Stimulated activated effector memory CD8-positive, alpha-beta T cell treated with anti-CD3 and anti-CD28 coated beads, Interleukin-12 subunit alpha, Interleukin-12 subunit beta, amount 100 ng/mL, for 72 hours (primary cell): ENCODE measurements at regions not wholly inside any gene's neighbourhood (a gene's known extent, or its start where the extent isn't known, plus 50 kb on each side); places are given as distances from the start of the nearest gene placed in this dataset.
A peak's percentile ranks its signal among the peaks of the same experiment; 100 is the strongest.
"Not testable (repeated sequence)": the region's sequence is repeated elsewhere in the genome, so short reads cannot be mapped to it uniquely, and the experiment has no call there.

ENCODE experiments used
- ATAC-seq: fragments of 150-1000 bp; cut with Tn5 transposase; 2 replicates; pipeline ENCODE4 v1.10.0; 2021
- DNase-seq, 2 donors: peaks; one replicate each; pipeline ENCODE4 v3.0.0; 2021 to 2022; ENCODE audit warnings: low spot score in 2 of 2
- H3K27ac Mint-ChIP-seq: one replicate; pipeline ENCODE4 v1.8.0; 2022; ENCODE audit warnings: mild to moderate bottlenecking, mixed read lengths
- H3K36me3 Mint-ChIP-seq: one replicate; pipeline ENCODE4 v1.8.0; 2022; ENCODE audit warnings: mild to moderate bottlenecking, mixed read lengths
- H3K4me1 Mint-ChIP-seq: one replicate; pipeline ENCODE4 v1.8.0; 2022; ENCODE audit warnings: mixed read lengths
- H3K4me3 Mint-ChIP-seq: one replicate; pipeline ENCODE4 v1.8.0; 2022; ENCODE audit warnings: mild to moderate bottlenecking, mixed read lengths
- H3K9me3 Mint-ChIP-seq: one replicate; pipeline ENCODE4 v1.8.0; 2022; ENCODE audit warnings: mixed read lengths

GRCh38 chr18:47717257-47717656 lies 213.2 kb downstream of the SMAD2 start:
- Mint-ChIP-seq H3K9me3 (no peaks in the 10 kb centered on the region), H3K27ac (no peak overlapping the region), H3K36me3 (no peaks in the 10 kb centered on the region), H3K4me3 (no peak overlapping the region), H3K4me1 (no peaks in the 10 kb centered on the region)
- ATAC-seq (no peak), DNase-seq (no peak)

- Mint-ChIP-seq H3K4me1 (no peaks in the 10 kb centered on the region), H3K4me3 (no peak overlapping the region), H3K27ac (no peak overlapping the region), H3K9me3 (no peaks in the 10 kb centered on the region), H3K36me3 (no peaks in the 10 kb centered on the region)
- no peak for ATAC-seq
- DNase-seq = no peak
Observed at GRCh38 chr18:47716632-47717185, 213.8 kb downstream of the SMAD2 start.

GRCh38 chr18:47710451-47710850 lies 220.0 kb downstream of the SMAD2 start:
- ATAC-seq = no peak
- H3K27ac Mint-ChIP-seq = no peak overlapping the region
- H3K4me1 Mint-ChIP-seq = no peaks in the 10 kb centered on the region
- H3K9me3 Mint-ChIP-seq = no peaks in the 10 kb centered on the region
- no peak for DNase-seq
- H3K36me3 Mint-ChIP-seq = no peaks in the 10 kb centered on the region
- no peak overlapping the region for H3K4me3 Mint-ChIP-seq

- Mint-ChIP-seq H3K36me3 (no peaks in the 10 kb centered on the region), H3K9me3 (no peaks in the 10 kb centered on the region), H3K27ac (no peak overlapping the region), H3K4me1 (no peaks in the 10 kb centered on the region), H3K4me3 (no peak overlapping the region)
- DNase-seq (no peak), ATAC-seq (no peak)
Observed at GRCh38 chr18:47709556-47709955, 220.9 kb downstream of the SMAD2 start.

- ATAC-seq (no peak), DNase-seq (no peak)
- Mint-ChIP-seq H3K36me3 (no peaks in the 10 kb centered on the region), H3K27ac (no peak overlapping the region), H3K4me3 (no peak overlapping the region), H3K4me1 (no peaks in the 10 kb centered on the region), H3K9me3 (no peaks in the 10 kb centered on the region)
Observed at GRCh38 chr18:47708206-47708605, 222.3 kb downstream of the SMAD2 start.

GRCh38 chr18:47701134-47701533 lies 229.3 kb downstream of the SMAD2 start:
- no peak for DNase-seq
- Mint-ChIP-seq H3K27ac (no peak overlapping the region), H3K9me3 (no peaks in the 10 kb centered on the region), H3K36me3 (no peaks in the 10 kb centered on the region), H3K4me3 (no peak overlapping the region), H3K4me1 (no peaks in the 10 kb centered on the region)
- ATAC-seq = no peak

GRCh38 chr18:47696870-47697269 lies 233.6 kb downstream of the SMAD2 start:
- H3K27ac Mint-ChIP-seq = no peak overlapping the region
- no peaks in the 10 kb centered on the region for H3K4me1 Mint-ChIP-seq
- ATAC-seq = peak; percentile 14
- no peaks in the 10 kb centered on the region for H3K36me3 Mint-ChIP-seq
- DNase-seq = no peak
- no peak overlapping the region for H3K4me3 Mint-ChIP-seq
- H3K9me3 Mint-ChIP-seq = no peaks in the 10 kb centered on the region

- DNase-seq = no peak
- Mint-ChIP-seq H3K4me1 (no peaks in the 10 kb centered on the region), H3K27ac (no peak overlapping the region), H3K9me3 (no peaks in the 10 kb centered on the region), H3K4me3 (no peak overlapping the region), H3K36me3 (no peaks in the 10 kb centered on the region)
- ATAC-seq = no peak
Observed at GRCh38 chr18:47691611-47692010, 238.8 kb downstream of the SMAD2 start.

- ATAC-seq, DNase-seq: not testable (repeated sequence)
Observed at GRCh38 chr18:47690778-47691177, 239.7 kb downstream of the SMAD2 start.

GRCh38 chr18:47689371-47689770 lies 241.1 kb downstream of the SMAD2 start:
- H3K4me3 Mint-ChIP-seq = no peak overlapping the region
- H3K9me3 Mint-ChIP-seq = no peaks in the 10 kb centered on the region
- no peak overlapping the region for H3K27ac Mint-ChIP-seq
- ATAC-seq = no peak
- no peaks in the 10 kb centered on the region for H3K4me1 Mint-ChIP-seq
- no peaks in the 10 kb centered on the region for H3K36me3 Mint-ChIP-seq
- no peak for DNase-seq

More at GRCh38 chr18:47690778-47691177, 239.7 kb downstream of the SMAD2 start:
- not testable (repeated sequence) for H3K4me1 Mint-ChIP-seq, H3K4me3 Mint-ChIP-seq, H3K9me3 Mint-ChIP-seq, H3K27ac Mint-ChIP-seq, H3K36me3 Mint-ChIP-seq

GRCh38 chr18:47686806-47687205 lies 243.7 kb downstream of the SMAD2 start:
- Mint-ChIP-seq H3K4me1 (no peaks in the 10 kb centered on the region), H3K9me3 (no peaks in the 10 kb centered on the region), H3K36me3 (no peaks in the 10 kb centered on the region), H3K27ac (no peak overlapping the region), H3K4me3 (no peak overlapping the region)
- no peak for ATAC-seq
- DNase-seq = no peak

- ATAC-seq = peak; percentile 31
- no peak overlapping the region for H3K4me3 Mint-ChIP-seq
- H3K36me3 Mint-ChIP-seq = no peaks in the 10 kb centered on the region
- no peak overlapping the region for H3K27ac Mint-ChIP-seq
- no peak for DNase-seq
- no peaks in the 10 kb centered on the region for H3K4me1 Mint-ChIP-seq
- H3K9me3 Mint-ChIP-seq = no peaks in the 10 kb centered on the region
Observed at GRCh38 chr18:47683774-47684173, 246.7 kb downstream of the SMAD2 start.

GRCh38 chr18:47682876-47683275 lies 247.6 kb downstream of the SMAD2 start:
- Mint-ChIP-seq H3K36me3 (no peaks in the 10 kb centered on the region), H3K4me1 (no peaks in the 10 kb centered on the region), H3K4me3 (no peak overlapping the region), H3K9me3 (no peaks in the 10 kb centered on the region), H3K27ac (no peak overlapping the region)
- DNase-seq (no peak), ATAC-seq (no peak)

GRCh38 chr18:47680488-47680887 lies 250.0 kb downstream of the SMAD2 start:
- DNase-seq = no peak
- Mint-ChIP-seq H3K9me3 (no peaks in the 10 kb centered on the region), H3K27ac (no peak overlapping the region), H3K4me1 (no peaks in the 10 kb centered on the region), H3K36me3 (no peaks in the 10 kb centered on the region), H3K4me3 (no peak overlapping the region)
- ATAC-seq = no peak

- peak; percentile 4 for ATAC-seq
- H3K27ac Mint-ChIP-seq = no peak overlapping the region
- no peaks in the 10 kb centered on the region for H3K36me3 Mint-ChIP-seq
- H3K9me3 Mint-ChIP-seq = no peaks in the 10 kb centered on the region
- H3K4me3 Mint-ChIP-seq = no peak overlapping the region
- no peaks in the 10 kb centered on the region for H3K4me1 Mint-ChIP-seq
- no peak for DNase-seq
Observed at GRCh38 chr18:47679864-47680263, 250.6 kb downstream of the SMAD2 start.

- Mint-ChIP-seq H3K4me3 (no peak overlapping the region), H3K9me3 (no peaks in the 10 kb centered on the region), H3K4me1 (no peaks in the 10 kb centered on the region), H3K36me3 (no peaks in the 10 kb centered on the region), H3K27ac (no peak overlapping the region)
- DNase-seq (no peak), ATAC-seq (no peak)
Observed at GRCh38 chr18:47677952-47678351, 252.5 kb downstream of the SMAD2 start.

GRCh38 chr18:47669815-47670214 lies 260.6 kb downstream of the SMAD2 start:
- DNase-seq = no peak
- no peak for ATAC-seq
- Mint-ChIP-seq H3K36me3 (no peaks in the 10 kb centered on the region), H3K9me3 (no peaks in the 10 kb centered on the region), H3K4me3 (no peak overlapping the region), H3K4me1 (no peaks in the 10 kb centered on the region), H3K27ac (no peak overlapping the region)
